ENCODE measurements at regions not wholly inside any gene's neighbourhood (a gene's known extent, or its start where the extent isn't known, plus 50 kb on each side); places are given as distances from the start of the nearest gene placed in this dataset.

DNA sequence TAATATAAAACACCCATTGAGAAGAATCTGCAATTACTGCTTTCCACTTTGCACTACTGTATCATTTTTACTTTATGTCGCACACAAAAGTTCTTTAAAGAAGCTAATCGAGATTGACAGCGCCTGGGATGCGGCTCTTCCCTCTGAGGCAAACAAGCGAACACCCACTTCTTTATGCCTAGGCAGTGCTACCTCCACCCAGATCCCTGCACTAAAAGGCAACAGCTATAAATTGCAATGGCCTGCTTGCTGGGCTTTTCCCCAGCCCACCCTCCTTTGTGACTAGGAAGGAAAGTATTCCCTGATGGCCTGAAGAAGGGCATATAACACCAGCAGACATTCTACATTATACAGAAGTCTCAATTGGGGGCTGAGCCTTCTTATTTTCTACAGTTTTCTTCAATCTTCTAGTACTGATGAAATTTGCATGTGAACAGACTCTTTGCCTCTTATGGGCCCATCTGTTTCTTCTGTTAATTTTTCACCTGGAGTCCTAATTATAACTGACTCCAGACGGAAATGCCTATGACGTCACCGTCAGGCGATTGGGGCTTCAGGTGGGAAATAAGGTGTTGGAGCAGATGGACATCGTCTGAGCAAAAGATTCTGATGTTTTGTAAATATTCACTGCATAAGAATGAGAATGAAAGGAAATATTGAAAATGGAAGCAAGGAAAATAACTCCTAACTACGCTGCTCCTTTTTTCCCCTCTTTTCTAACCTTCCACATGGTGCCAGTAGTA is 138.9 kb upstream of the DCC start:
- TF ChIP-seq, protein P1, sequence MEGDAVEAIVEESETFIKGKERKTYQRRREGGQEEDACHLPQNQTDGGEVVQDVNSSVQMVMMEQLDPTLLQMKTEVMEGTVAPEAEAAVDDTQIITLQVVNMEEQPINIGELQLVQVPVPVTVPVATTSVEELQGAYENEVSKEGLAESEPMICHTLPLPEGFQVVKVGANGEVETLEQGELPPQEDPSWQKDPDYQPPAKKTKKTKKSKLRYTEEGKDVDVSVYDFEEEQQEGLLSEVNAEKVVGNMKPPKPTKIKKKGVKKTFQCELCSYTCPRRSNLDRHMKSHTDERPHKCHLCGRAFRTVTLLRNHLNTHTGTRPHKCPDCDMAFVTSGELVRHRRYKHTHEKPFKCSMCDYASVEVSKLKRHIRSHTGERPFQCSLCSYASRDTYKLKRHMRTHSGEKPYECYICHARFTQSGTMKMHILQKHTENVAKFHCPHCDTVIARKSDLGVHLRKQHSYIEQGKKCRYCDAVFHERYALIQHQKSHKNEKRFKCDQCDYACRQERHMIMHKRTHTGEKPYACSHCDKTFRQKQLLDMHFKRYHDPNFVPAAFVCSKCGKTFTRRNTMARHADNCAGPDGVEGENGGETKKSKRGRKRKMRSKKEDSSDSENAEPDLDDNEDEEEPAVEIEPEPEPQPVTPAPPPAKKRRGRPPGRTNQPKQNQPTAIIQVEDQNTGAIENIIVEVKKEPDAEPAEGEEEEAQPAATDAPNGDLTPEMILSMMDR (IDR thresholded peaks at IDR 0.05 in 2 of 3, conservative IDR thresholded peaks at IDR 0.05 in 1 of 3; ENCODE audit: insufficient read depth in 2 of 3, low read depth in 1 of 3, low read length in 3 of 3) = no peak
- TF ChIP-seq, protein P2, sequence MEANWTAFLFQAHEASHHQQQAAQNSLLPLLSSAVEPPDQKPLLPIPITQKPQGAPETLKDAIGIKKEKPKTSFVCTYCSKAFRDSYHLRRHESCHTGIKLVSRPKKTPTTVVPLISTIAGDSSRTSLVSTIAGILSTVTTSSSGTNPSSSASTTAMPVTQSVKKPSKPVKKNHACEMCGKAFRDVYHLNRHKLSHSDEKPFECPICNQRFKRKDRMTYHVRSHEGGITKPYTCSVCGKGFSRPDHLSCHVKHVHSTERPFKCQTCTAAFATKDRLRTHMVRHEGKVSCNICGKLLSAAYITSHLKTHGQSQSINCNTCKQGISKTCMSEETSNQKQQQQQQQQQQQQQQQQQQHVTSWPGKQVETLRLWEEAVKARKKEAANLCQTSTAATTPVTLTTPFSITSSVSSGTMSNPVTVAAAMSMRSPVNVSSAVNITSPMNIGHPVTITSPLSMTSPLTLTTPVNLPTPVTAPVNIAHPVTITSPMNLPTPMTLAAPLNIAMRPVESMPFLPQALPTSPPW (CRISPR knock-in tag; IDR thresholded peaks at IDR 0.05) = no peak
- TF ChIP-seq ZBTB8A (IDR thresholded peaks at IDR 0.05; ENCODE audit: partially characterized antibody) (no peak), SIN3A (IDR thresholded peaks at IDR 0.05; ENCODE audit: borderline replicate concordance in 2 of 2, control insufficient read depth in 1 of 2, low read depth in 2 of 2, low read length in 2 of 2) (no peak), CBX5 (IDR thresholded peaks at IDR 0.05; ENCODE audit: borderline replicate concordance, low read depth) (no peak), ZNF121 (CRISPR knock-in tag; conservative IDR thresholded peaks at IDR 0.05) (no peak)
- TF ChIP-seq, protein P3, sequence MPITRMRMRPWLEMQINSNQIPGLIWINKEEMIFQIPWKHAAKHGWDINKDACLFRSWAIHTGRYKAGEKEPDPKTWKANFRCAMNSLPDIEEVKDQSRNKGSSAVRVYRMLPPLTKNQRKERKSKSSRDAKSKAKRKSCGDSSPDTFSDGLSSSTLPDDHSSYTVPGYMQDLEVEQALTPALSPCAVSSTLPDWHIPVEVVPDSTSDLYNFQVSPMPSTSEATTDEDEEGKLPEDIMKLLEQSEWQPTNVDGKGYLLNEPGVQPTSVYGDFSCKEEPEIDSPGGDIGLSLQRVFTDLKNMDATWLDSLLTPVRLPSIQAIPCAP (CRISPR knock-in tag; IDR thresholded peaks at IDR 0.05; ENCODE audit: borderline replicate concordance) = no peak
- TF ChIP-seq, protein P4, sequence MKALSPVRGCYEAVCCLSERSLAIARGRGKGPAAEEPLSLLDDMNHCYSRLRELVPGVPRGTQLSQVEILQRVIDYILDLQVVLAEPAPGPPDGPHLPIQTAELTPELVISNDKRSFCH (CRISPR knock-in tag; IDR thresholded peaks at IDR 0.05) = no peak
- TF ChIP-seq, protein P4 (tag; IDR thresholded peaks at IDR 0.05) = no peak

Data from K562 (cell line).